SK-MEL-5 (cell line): ENCODE measurements at regions not wholly inside any gene's neighbourhood (a gene's known extent, or its start where the extent isn't known, plus 50 kb on each side); places are given as distances from the start of the nearest gene placed in this dataset.
"Not testable (repeated sequence)": the region's sequence is repeated elsewhere in the genome, so short reads cannot be mapped to it uniquely, and the experiment has no call there.

ENCODE experiments used
- DNase-seq: peaks from one replicate; pipeline ENCODE4 v3.0.0-alpha.2; 2016; ENCODE audit warnings: low read depth, low spot score
- in situ Hi-C: cut with HindIII; loops from 2 replicates; pipeline ENCODE4 v1.10.0; 2016; ENCODE audit warnings: low sequenced_read_pairs, high pct_unique_total_duplicates, low pct_unique_long_range_greater_than_20kb

GRCh38 chr7:121643320-121643719 lies 229.6 kb upstream of the PTPRZ1 start:
- DNase-seq, result no peak
- in situ Hi-C loops, result no loop called here

DNA sequence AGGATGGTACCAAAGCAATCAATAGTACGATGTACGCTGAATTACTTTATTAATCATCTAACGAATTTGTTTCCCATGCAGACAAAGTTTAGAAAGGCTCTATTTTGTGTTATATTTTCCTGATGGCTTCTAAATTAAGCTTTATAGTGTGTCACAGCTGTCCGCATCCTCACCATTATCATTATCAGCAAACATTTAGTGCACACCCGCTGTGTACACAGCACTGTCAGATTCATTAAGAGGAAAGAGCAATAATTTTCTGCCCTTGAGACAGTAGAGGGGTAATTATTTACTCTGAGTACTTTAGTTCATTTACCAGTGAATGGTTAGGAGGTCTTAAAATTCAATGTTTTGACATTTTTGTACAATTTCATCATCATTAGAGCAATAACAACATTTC lies 233.3 kb upstream of the PTPRZ1 start:
- in situ Hi-C loops, result no loop called here
- DNase-seq, result no peak

GRCh38 chr7:121638286-121638685 lies 234.7 kb upstream of the PTPRZ1 start:
- no peak for DNase-seq
- in situ Hi-C loops, result no loop called here

GRCh38 chr7:121634356-121634755 lies 238.2 kb upstream of the FAM3C start:
- in situ Hi-C loops, result no loop called here
- DNase-seq, result no peak

DNA sequence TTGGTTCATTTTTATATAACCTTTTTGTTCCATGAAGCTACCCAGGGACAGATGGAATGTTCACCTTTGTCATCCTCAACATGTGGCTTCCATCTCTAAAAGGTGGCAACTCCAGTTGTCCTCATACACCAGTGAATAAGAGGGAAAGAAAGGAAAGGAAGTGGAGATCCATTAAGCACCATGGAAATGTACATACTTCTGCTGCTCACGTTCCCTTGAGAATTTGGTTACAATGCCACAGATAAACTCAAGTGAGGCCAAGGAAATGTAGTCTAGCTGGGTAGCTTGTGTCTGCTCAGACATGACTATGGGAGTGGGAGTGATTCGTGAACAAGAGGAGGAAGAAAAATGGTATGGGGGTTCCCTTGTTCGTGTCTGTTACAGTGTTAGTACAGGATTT lies 237.1 kb upstream of the FAM3C start:
- in situ Hi-C loops, result no loop called here
- DNase-seq, result no peak

- in situ Hi-C loops, result no loop called here
- DNase-seq, result peak; percentile 75
These were observed 228.8 kb upstream of the FAM3C start for GRCh38 chr7:121624958-121625357.

DNA sequence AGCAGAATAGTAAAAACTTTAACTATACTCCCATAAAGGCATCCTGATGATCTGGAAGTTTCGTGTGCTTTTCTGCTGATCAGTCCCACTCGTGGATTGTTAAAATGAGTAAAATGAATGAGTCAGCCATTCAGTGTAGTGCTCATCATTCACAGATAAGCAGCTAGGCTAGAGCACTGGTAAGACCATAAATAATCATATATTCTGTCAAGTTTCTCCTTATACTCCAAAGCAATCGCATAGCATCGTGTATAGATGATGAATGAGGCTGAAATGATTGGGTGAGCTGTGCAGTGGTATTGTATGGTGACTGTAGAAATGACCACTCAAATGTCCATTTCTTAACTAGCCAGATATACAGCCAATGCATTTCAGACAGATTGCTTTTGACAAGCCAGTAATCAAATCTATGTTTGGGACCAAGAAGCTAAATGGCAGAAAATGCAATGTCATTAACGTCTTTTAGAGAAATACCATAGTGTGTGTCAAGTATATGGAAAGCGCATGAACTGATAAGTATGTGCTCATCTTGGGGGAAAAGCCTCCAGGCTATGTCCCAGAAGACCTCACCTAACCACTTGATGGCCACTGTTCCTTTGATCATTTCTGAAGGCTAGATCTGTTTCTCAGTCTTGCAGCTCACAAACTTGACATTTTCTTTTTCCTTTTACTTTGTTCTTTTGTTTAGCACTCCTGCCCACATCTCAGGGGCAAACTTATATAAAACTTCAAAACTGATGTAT lies 227.2 kb upstream of the FAM3C start:
- in situ Hi-C loops, result no loop called here
- DNase-seq, result peak; percentile 22

DNA sequence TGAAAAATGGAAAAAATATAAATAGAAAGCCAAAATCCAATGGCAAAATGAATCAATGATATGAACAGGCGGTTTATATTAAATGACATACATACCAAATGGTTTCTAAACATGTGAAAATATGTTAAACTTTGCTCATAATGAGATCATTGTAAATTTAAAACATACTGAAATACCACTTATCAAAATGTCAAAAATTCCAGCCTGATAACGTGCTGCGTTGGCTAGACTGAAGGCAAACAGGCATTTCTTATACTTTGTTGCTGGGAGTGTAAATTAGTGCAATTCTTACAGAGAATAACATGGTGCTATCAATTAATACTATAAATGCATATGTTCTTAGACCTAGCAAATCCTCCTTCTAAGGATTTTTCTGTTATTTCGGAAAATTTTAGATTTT lies 225.8 kb upstream of the FAM3C start:
- in situ Hi-C loops, result no loop called here
- DNase-seq, result peak; percentile 23

GRCh38 chr7:121620953-121621606 lies 225.0 kb upstream of the FAM3C start:
- no peak for DNase-seq
- in situ Hi-C loops, result no loop called here

GRCh38 chr7:121620206-121620605 lies 224.1 kb upstream of the FAM3C start:
- DNase-seq, result peak; percentile 92
- in situ Hi-C loops, result no loop called here

GRCh38 chr7:121618182-121618581 lies 222.1 kb upstream of the FAM3C start:
- in situ Hi-C loops, result no loop called here

GRCh38 chr7:121610243-121610642 lies 214.1 kb upstream of the FAM3C start:
- in situ Hi-C loops, result no loop called here
- DNase-seq, result no peak

More at GRCh38 chr7:121618182-121618581, 222.1 kb upstream of the FAM3C start:
- no peak for DNase-seq

- in situ Hi-C loops, result no loop called here
- DNase-seq, result no peak
These were observed 213.1 kb upstream of the FAM3C start for GRCh38 chr7:121609208-121609607.

GRCh38 chr7:121608785-121609184 lies 212.7 kb upstream of the FAM3C start:
- DNase-seq, result no peak
- in situ Hi-C loops, result no loop called here

DNA sequence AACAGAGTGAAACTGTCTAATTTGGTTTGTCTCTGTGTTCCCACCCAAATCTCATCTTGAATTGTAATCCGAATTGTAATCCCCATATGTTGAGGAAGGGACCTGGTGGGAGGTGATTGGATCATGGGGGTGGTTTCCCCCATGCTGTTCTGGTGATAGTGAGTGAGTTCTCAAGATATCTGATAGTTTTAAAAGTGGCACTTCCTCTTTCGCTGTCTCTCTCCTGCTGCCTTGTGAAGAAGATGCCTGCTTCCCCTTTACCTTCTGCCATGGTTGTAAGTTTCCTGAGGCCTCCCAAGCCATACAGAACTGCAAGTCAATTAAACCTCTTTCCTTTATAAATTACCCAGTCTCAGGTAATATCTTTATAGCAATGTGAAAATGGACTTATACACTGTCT lies 212.1 kb upstream of the FAM3C start:
- DNase-seq, in situ Hi-C loops: not testable (repeated sequence)

DNA sequence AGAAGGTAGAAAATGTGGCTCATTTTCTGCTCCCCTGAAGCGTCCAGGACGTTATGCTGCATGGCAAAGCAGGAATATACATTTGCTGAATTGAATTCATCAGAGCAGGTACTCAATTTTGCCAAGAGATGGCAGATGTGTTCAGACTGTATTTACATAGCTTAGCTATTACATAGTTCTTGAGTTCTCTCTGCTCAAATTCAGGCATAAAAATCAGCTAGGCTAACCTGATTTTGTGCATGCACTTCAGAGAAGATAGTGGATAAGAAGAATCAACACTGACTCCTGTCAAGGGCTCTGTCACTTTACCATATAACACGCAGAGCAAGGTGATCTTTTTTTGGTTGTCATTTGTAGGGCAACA lies 209.2 kb upstream of the FAM3C start:
- in situ Hi-C loops, result no loop called here
- DNase-seq, result peak; percentile 71

DNA sequence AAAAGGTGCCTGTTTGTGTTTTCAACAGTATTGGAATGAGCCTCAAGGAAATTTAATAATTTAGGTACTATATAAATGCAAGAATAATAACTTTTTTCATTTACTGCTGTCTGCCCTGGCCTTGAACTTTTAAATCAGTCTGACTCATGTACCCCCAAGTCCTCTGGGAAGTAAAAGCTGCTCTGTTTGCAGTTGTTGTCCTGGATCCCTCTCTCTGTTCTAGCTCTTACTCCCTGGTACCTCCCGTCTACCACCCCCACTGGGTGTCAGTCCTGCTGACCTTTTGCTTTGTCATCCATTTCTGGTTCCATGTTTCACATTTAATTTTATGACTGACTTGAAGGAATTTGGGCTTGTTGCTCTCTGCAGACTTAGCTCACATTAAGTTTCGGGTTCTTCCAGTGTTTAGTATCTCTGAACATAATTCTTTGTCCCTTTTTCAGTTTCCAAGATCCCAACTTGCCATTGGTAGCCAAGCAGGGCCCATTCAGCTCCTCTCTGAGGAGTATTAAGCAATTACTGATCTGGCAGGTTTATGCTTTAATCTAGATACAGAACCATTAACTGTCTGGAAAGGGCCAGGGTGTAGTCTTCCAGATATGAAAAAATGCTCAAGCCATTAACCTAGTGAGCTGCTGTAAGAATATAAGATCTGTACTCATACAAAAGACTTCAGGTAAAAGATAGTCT lies 208.7 kb upstream of the FAM3C start:
- in situ Hi-C loops, result no loop called here
- peak; percentile 77 for DNase-seq

DNA sequence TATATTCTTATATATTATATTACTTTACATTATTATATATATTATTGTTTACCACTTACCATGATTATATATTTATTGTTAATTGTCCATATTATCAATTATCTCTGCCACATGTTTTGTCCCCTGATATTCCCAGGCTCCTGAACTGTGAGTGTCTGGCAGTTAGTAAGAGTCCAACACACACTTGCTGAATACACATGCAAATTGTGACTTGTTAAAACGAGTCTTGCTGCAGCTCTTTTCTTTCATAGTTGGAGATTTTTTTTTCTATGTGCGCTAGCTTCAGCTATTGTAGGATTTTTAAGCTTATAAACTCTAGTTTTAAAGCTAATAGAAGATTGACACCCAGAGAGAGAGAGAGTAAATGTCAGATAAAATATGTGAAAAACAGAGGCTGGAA lies 207.8 kb upstream of the FAM3C start:
- in situ Hi-C loops, result no loop called here
- DNase-seq, result no peak

- DNase-seq, result no peak
- in situ Hi-C loops, result no loop called here
These were observed 203.8 kb upstream of the FAM3C start for GRCh38 chr7:121599887-121600286.
